ENCODE measurements at regions not wholly inside any gene's neighbourhood (a gene's known extent, or its start where the extent isn't known, plus 50 kb on each side); places are given as distances from the start of the nearest gene placed in this dataset.
"Not testable (repeated sequence)": the region's sequence is repeated elsewhere in the genome, so short reads cannot be mapped to it uniquely, and the experiment has no call there.

DNA sequence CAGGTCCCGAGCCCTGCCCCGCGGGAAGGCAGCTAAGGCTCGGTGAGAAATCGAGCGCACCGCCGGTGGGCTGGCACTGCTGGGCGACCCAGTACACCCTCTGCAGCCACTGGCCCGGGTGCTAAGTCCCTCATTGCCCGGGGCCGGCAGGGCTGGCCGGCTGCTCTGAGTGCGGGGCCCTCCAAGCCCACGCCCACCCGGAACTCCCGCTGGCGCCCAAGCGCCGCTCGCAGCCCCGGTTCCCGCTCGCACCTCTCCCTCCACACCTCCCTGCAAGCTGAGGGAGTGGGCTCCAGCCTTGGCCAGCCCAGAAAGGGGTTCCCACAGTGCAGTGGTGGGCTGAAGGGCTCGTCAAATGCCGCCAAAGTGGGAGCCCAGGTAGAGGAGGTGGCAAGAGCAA is 63.2 kb upstream of the IER3 start:
- not testable (repeated sequence) for DNase-seq (ENCODE audit: low spot score)

DNA sequence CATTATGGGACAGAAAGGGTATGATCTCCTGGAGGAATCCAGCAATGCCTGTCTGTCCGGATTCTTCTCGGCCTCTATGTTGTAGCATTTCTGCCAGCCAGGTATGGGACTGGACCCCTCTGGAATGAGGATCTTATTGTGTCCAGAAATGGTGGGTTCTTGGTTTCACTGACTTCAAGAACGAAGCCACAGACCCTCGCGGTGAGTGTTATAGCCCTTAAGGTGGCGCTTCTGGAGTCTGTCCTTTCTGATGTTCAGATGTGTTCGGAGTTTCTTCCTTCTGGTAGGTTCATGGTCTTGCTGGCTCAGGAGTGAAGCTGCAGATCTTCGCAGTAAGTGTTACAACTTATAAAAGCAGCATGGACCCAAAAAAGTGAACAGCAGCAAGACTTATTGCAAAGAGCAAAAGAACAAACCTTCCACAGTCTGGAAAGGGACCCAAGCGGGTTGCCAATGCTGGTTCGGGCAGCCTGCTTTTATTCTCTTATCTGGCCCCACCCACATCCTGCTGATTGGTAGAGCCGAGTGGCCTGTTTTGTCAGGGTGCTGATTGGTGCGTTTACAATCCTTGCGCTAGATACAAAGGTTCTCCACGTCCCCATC is 62.3 kb upstream of the IER3 start:
- no peak for DNase-seq (ENCODE audit: low spot score)

DNA sequence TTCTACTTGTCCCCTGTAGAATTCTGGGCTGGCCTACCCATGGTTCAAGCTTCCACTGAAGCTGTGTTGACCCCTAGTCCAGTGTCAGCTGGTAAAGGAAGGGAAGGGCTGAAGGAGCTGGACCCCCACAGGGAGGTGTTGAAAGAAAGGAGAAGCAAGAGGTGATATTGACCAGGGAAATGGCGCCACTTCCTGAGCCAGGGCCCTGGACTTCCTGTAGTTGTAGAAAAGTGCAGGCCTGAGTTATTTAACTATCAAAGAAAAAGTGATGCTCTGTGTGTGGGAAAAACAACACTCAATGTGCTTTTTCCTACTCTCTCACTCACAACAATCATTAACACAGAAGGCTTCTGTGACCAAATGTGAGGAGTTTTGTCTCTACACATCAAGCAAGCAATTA is 60.0 kb upstream of the IER3 start:
- DNase-seq (ENCODE audit: low spot score), result no peak

DNA sequence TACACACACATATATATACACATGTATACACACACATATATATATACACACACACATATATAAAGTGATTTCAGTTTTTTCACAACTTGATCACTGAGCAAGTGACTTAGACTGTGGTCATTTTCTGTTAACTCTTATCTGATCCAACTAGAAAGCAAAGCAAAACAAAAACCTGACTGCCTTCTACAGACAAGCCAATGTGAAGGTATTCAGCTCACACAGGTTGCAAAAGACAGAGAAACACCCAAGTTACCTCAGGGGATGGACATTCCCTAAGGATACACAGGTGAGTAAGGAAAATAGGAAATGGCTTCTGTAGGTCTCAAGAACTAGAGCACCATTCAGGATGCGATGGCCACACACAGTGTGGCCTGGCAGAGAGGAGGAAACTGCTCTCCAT is 58.4 kb upstream of the IER3 start:
- DNase-seq (ENCODE audit: low spot score), result no peak

DNA sequence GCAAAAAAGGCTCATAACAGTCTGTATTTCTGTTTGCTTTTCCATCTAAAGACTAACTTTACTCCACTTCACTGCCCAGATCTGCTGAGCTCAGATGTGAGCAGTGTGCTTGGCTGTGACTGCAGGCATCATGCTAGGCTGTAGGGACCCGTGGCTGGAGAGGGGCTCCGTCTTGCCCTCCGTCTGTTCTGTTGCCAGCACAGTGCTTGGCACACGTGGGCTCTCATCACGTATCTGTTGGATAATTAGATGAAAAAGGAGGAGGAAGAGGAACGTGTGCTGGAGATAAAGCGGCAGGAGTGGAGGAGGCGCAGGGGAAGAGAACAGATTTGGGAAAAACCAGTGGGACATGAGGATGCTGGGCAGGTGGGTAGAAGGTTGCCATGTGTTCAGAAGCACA is 57.6 kb upstream of the IER3 start:
- DNase-seq (ENCODE audit: low spot score), result no peak

DNA sequence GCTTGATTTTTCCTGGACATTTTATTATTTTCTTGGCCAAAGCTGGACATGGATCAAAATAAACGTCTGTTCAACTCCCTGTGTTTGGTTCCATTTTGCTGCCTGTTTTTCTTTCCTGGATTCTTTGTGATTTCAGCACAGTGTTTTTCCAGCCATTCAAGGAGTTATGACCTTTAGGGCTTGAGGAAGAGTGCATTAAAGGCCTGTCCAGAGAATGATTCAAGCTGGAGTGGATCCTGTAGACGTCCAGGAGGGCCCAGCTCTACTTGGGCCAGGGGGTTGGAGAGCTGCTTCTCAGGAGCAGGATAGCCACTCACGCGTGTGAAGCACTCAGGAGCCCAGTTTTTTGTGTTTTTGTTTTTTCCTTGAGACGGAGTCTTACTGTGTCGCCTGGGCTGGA is 56.5 kb upstream of the IER3 start:
- DNase-seq (ENCODE audit: low spot score), result no peak

DNA sequence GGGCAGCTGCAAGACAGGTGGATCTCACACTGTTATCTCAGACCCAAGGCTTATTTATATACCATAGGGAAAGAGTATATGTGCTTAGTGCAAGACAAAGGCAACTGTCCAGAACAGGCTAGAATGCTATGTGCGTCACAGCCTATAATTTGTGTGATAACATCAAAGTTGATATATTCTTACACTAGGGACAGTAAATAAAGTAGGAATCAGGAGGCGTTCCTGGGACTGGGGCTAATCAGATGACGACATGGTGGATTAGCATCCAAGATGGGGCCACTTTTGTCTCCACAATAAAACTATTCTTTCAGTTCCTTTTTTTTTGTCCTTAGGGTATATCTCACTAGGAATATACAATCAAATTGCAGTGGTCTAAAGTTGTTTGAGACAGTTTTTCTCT is 54.9 kb upstream of the IER3 start:
- peak; percentile 11 for DNase-seq (ENCODE audit: low spot score)

DNA sequence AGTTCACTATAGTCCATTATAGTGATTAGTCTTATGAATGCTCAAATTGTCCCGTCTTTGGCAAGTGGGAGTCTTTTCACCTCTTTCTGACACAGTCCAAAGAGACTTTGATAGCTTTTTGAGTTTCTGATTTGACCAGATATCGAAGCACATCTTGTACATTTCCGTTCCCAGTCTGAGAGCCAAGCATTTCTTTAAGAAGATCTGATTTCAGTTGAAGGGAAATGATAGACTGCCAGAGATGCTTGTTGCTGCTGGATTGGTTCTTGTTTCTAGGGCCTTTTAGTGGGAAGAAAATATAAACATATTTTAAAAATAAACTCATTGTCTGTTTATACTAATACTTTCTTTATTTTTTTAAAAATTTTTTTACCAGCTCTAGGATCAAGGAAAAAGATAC is 54.1 kb upstream of the IER3 start:
- DNase-seq (ENCODE audit: low spot score), result no peak

DNA sequence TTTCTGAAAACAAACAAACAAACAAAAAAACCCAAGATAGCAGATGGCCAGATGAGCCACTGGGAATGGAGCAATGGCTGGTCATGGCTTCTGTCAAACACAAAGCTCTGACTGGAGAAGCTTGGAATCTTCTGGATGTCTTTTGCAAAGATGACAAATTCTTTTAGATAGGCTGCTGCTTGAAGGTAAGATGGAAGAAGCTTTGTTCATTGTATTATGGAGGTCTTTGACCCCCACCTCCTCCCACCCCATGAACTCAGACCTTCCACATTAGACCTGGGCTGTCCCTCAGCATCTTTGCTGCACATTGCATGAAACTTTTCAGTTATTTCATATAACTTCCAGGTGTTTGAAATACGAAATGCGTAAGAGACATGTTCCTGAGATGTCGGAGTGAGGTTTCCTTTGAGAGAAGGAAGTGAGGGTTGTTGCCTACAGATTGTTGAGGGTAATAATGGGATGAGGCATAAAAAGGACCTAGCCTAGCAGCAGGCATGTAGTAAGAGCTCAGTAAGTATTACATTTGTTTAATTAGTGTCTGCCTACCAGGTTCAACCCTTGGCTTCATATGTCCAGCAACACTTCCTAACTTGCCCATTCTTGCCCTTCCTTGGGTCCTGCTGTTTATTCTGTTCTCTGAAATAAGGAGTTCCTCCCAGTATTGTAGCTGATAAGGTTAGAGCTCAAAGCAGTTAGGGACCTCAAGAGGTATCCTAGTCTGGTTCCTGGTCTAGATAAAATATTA is 51.4 kb upstream of the IER3 start:
- no peak for DNase-seq (ENCODE audit: low spot score)
